ENCODE measurements at regions not wholly inside any gene's neighbourhood (a gene's known extent, or its start where the extent isn't known, plus 50 kb on each side); places are given as distances from the start of the nearest gene placed in this dataset.

- H3K9me3 ChIP-seq (ENCODE audit: insufficient read depth, low read depth): no peaks in the 10 kb centered on the region
- intact Hi-C loops (cut with micrococcal nuclease; ENCODE audit: unreplicated experiment): no loop called here
- H3K27me3 ChIP-seq (ENCODE audit: insufficient read depth, low read depth): no peaks in the 10 kb centered on the region
- H2AFZ ChIP-seq: no peak overlapping the region
- no peak overlapping the region for H3K4me3 ChIP-seq
- H4K20me1 ChIP-seq (ENCODE audit: insufficient read depth): no peaks in the 10 kb centered on the region
- DNase-seq: no peak
- no peak overlapping the region for H3K4me2 ChIP-seq
- no peaks in the 10 kb centered on the region for H3K4me1 ChIP-seq (replicated peaks; ENCODE audit: insufficient read depth)
- no peaks in the 10 kb centered on the region for H3K36me3 ChIP-seq (ENCODE audit: low read depth)
- H3K9me2 ChIP-seq (ENCODE audit: insufficient read depth): no peaks in the 10 kb centered on the region
- no TSS peak for BruUV-seq (replicated peaks)
- no peaks in the 10 kb centered on the region for H3F3A ChIP-seq (ENCODE audit: insufficient read depth, low read depth)
- TF ChIP-seq, protein P1, sequence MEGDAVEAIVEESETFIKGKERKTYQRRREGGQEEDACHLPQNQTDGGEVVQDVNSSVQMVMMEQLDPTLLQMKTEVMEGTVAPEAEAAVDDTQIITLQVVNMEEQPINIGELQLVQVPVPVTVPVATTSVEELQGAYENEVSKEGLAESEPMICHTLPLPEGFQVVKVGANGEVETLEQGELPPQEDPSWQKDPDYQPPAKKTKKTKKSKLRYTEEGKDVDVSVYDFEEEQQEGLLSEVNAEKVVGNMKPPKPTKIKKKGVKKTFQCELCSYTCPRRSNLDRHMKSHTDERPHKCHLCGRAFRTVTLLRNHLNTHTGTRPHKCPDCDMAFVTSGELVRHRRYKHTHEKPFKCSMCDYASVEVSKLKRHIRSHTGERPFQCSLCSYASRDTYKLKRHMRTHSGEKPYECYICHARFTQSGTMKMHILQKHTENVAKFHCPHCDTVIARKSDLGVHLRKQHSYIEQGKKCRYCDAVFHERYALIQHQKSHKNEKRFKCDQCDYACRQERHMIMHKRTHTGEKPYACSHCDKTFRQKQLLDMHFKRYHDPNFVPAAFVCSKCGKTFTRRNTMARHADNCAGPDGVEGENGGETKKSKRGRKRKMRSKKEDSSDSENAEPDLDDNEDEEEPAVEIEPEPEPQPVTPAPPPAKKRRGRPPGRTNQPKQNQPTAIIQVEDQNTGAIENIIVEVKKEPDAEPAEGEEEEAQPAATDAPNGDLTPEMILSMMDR (conservative IDR thresholded peaks at IDR 0.05): no peak
- TF ChIP-seq EZH2 (IDR thresholded peaks at IDR 0.05; ENCODE audit: low read depth): no peak
- no peak overlapping the region for H3K27ac ChIP-seq
- ChIA-PET POLR2A (ENCODE audit: unreplicated experiment) (no interaction called here), CTCF (no interaction called here)
- no peaks in the 10 kb centered on the region for H3K79me2 ChIP-seq (ENCODE audit: low read depth)
Observed at GRCh38 chr11:107179829-107180228, 161.6 kb upstream of the GUCY1A2 start.

- Histone ChIP-seq H3K27ac (no peak overlapping the region), H3K36me3 (ENCODE audit: low read depth) (no peaks in the 10 kb centered on the region), H2AFZ (no peak overlapping the region), H3K4me2 (no peak overlapping the region), H3K4me3 (no peak overlapping the region), H3K79me2 (ENCODE audit: low read depth) (no peaks in the 10 kb centered on the region), H3K27me3 (ENCODE audit: insufficient read depth, low read depth) (no peaks in the 10 kb centered on the region), H3K9me3 (ENCODE audit: insufficient read depth, low read depth) (no peaks in the 10 kb centered on the region), H4K20me1 (ENCODE audit: insufficient read depth) (no peaks in the 10 kb centered on the region), H3F3A (ENCODE audit: insufficient read depth, low read depth) (no peaks in the 10 kb centered on the region), H3K9me2 (ENCODE audit: insufficient read depth) (no peaks in the 10 kb centered on the region), H3K4me1 (replicated peaks; ENCODE audit: insufficient read depth) (no peaks in the 10 kb centered on the region)
- intact Hi-C loops (cut with micrococcal nuclease; ENCODE audit: unreplicated experiment): no loop called here
- POLR2A ChIA-PET (ENCODE audit: unreplicated experiment): no interaction called here
- no TSS peak for BruUV-seq (replicated peaks)
- CTCF ChIA-PET: no interaction called here
- TF ChIP-seq, protein P1 (conservative IDR thresholded peaks at IDR 0.05): no peak
- TF ChIP-seq EZH2 (IDR thresholded peaks at IDR 0.05; ENCODE audit: low read depth): no peak
- DNase-seq: no peak
Observed at GRCh38 chr11:107177106-107177477, 158.8 kb upstream of the GUCY1A2 start.

DNA sequence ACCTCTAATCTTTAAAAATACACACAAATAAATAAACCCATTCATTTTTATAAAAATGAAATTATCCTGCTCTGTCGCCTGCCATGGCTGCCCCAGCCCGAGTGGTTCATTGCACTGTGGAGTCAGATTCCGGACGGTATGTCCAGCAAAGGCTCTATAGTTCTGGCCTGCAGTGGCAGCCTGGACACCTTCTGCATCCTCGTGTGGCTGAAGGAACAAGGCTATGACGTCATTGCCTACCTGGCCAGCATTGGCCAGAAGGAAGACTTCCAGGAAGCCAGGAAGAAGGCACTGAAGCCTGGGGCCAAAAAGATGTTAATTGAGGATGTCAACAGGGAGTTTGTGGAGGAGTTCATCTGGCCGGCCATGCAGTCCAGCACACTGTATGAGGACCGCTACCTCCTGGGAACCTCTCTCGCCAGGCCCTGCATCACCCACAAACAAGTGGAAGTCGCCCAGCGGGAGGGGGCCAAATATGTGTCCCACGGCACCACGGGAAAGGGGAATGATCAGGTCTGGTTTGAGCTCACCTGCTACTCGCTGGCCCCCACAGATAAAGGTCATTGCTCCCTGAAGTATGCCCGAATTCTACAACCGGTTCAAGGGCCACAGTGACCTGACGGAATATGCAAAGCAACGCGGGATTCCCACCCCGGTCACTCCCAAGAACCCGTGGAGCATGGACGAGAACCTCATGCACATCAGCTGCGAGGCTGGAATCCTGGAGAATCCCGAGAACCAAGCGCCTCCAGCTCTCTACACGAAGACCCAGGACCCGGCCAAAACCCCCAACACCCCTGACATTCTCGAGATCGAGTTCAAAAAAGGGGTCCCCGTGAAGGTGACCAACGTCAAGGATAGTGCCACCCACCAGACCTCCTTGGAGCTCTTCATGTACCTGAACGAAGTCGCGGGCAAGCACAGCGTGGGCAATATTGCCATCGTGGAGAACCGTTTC, 158.2 kb upstream of the GUCY1A2 start:
- Histone ChIP-seq H3K79me2 (ENCODE audit: low read depth) (no peaks in the 10 kb centered on the region), H2AFZ (no peak overlapping the region), H3K4me1 (replicated peaks; ENCODE audit: insufficient read depth) (no peaks in the 10 kb centered on the region), H3K4me2 (no peak overlapping the region), H3K36me3 (ENCODE audit: low read depth) (no peaks in the 10 kb centered on the region), H3K27ac (no peak overlapping the region), H3K9me3 (ENCODE audit: insufficient read depth, low read depth) (no peaks in the 10 kb centered on the region), H4K20me1 (ENCODE audit: insufficient read depth) (no peaks in the 10 kb centered on the region), H3F3A (ENCODE audit: insufficient read depth, low read depth) (no peaks in the 10 kb centered on the region), H3K27me3 (ENCODE audit: insufficient read depth, low read depth) (no peaks in the 10 kb centered on the region), H3K4me3 (no peak overlapping the region), H3K9me2 (ENCODE audit: insufficient read depth) (no peaks in the 10 kb centered on the region)
- TF ChIP-seq, protein P1 (conservative IDR thresholded peaks at IDR 0.05): no peak
- no peak for TF ChIP-seq EZH2 (IDR thresholded peaks at IDR 0.05; ENCODE audit: low read depth)
- CTCF ChIA-PET: no interaction called here
- DNase-seq: no peak
- POLR2A ChIA-PET (ENCODE audit: unreplicated experiment): no interaction called here
- BruUV-seq (replicated peaks): no TSS peak
- intact Hi-C loops (cut with micrococcal nuclease; ENCODE audit: unreplicated experiment): no loop called here
